ENCODE measurements at regions not wholly inside any gene's neighbourhood (a gene's known extent, or its start where the extent isn't known, plus 50 kb on each side); places are given as distances from the start of the nearest gene placed in this dataset.

- DNase-seq (ENCODE audit: low read depth, low spot score), result no peak
- no peaks in the 10 kb centered on the region for H3K27me3 ChIP-seq (ENCODE audit: control insufficient read depth, insufficient read depth, low read length)
- H3K4me1 ChIP-seq (ENCODE audit: control insufficient read depth, insufficient read depth, low read length), result peaks cover 2% of the 10 kb centered on the region; the same call in 1 of the 2 replicates
- H3K4me3 ChIP-seq (ENCODE audit: low read length), result no peak overlapping the region
- H3K9me3 ChIP-seq (ENCODE audit: control insufficient read depth, insufficient read depth, low read length), result no peaks in the 10 kb centered on the region
- no peaks in the 10 kb centered on the region for H3K36me3 ChIP-seq (ENCODE audit: control insufficient read depth, insufficient read depth, low read length)
- WGBS (ENCODE audit: insufficient coverage, insufficient read length), result no CpG with 5 or more reads among the region's 1 CpG
- H3K27ac ChIP-seq (ENCODE audit: low read length), result no peak overlapping the region
These were observed 290.2 kb upstream of the TCF4 start for GRCh38 chr18:55878224-55878623.

GRCh38 chr18:55877321-55877720, 289.3 kb upstream of the TCF4 start:
- no CpG with 5 or more reads among the region's 1 CpG for WGBS (ENCODE audit: insufficient coverage, insufficient read length)
- Histone ChIP-seq H3K4me1 (ENCODE audit: control insufficient read depth, insufficient read depth, low read length) (peaks cover 2% of the 10 kb centered on the region; the same call in 1 of the 2 replicates), H3K27me3 (ENCODE audit: control insufficient read depth, insufficient read depth, low read length) (no peaks in the 10 kb centered on the region), H3K9me3 (ENCODE audit: control insufficient read depth, insufficient read depth, low read length) (no peaks in the 10 kb centered on the region), H3K27ac (ENCODE audit: low read length) (no peak overlapping the region), H3K4me3 (ENCODE audit: low read length) (no peak overlapping the region), H3K36me3 (ENCODE audit: control insufficient read depth, insufficient read depth, low read length) (no peaks in the 10 kb centered on the region)
- DNase-seq (ENCODE audit: low read depth, low spot score), result no peak

- no CpG with 5 or more reads among the region's 2 CpGs for WGBS (ENCODE audit: insufficient coverage, insufficient read length)
- Histone ChIP-seq H3K4me1 (ENCODE audit: control insufficient read depth, insufficient read depth, low read length) (peaks cover 2% of the 10 kb centered on the region; the same call in 1 of the 2 replicates), H3K9me3 (ENCODE audit: control insufficient read depth, insufficient read depth, low read length) (no peaks in the 10 kb centered on the region), H3K27me3 (ENCODE audit: control insufficient read depth, insufficient read depth, low read length) (no peaks in the 10 kb centered on the region), H3K4me3 (ENCODE audit: low read length) (no peak overlapping the region), H3K27ac (ENCODE audit: low read length) (no peak overlapping the region), H3K36me3 (ENCODE audit: control insufficient read depth, insufficient read depth, low read length) (no peaks in the 10 kb centered on the region)
- no peak for DNase-seq (ENCODE audit: low read depth, low spot score)
These were observed 288.3 kb upstream of the TCF4 start for GRCh38 chr18:55876254-55876653.

DNA sequence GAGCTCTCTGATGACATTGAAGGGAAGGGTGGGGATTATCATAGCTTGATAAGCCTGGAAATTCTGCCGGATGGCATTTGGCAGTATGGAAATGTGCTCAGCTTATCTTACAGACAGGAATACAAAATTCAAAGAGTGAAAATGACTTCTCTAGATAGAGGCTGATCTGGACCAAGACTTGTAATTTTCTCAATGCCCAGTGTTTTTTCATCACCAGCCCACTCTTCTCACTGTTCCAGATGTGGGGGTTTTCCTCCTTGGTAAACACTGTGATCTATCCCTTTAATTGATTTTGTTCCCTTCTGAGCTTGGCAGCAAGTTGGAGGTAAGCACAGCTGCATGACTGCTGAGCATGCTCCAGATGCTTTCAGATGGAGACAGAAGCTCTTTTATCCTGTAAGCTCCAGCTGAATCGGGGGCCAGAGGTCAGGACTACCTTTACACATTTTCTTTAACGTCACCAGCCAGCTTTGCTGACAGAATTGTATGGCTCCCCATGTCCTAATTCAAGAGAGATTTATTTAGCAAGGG, 287.4 kb upstream of the TCF4 start:
- no peak for DNase-seq (ENCODE audit: low read depth, low spot score)
- H3K27me3 ChIP-seq (ENCODE audit: control insufficient read depth, insufficient read depth, low read length), result no peaks in the 10 kb centered on the region
- peaks cover 2% of the 10 kb centered on the region; the same call in 1 of the 2 replicates for H3K4me1 ChIP-seq (ENCODE audit: control insufficient read depth, insufficient read depth, low read length)
- no CpG with 5 or more reads among the region's 3 CpGs for WGBS (ENCODE audit: insufficient coverage, insufficient read length)
- H3K4me3 ChIP-seq (ENCODE audit: low read length), result no peak overlapping the region
- no peaks in the 10 kb centered on the region for H3K9me3 ChIP-seq (ENCODE audit: control insufficient read depth, insufficient read depth, low read length)
- H3K36me3 ChIP-seq (ENCODE audit: control insufficient read depth, insufficient read depth, low read length), result no peaks in the 10 kb centered on the region
- no peak overlapping the region for H3K27ac ChIP-seq (ENCODE audit: low read length)

DNA sequence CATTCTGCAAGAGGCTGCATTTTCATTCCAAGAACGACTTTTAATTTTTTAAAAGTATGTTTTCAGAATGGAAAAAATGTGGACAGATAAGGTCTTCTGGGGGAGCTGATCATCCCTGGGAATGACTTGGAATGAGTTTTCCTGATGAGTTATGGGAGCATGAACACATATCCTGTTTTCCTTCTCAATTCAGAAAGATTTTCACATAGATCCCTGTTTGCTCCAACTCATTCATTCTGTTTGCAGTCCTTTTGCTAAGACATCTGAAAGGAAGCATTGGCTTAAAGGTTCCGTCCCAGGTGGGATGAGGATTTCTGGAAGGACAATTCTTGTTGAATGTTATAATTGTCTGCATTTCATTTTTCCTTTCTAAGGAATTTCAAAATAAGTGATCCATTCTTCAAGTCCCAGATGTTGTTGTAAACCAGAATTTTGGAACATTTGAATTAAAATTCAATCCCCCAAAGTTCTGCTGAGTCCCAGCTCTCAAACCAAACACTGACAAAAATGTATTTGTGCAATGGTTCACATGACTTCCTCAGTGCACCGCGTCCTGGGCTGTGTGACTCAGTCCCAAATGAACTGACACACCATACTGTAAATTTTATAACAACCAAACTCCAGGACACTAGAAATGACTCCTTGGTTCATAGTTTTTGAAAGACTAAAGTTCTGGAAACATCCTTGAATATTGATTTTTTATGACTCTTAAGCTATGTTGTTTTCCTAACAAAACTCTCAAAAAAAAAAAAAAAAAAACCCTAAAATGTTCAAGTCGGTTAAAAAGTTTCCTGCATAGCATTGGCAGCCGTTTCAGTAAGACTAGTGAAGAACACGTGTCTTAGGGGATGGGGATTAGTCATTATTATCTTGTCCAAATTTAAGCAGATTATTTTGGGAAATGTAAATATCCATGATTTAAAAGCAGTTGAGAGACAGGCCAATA, 281.8 kb upstream of the TCF4 start:
- no CpG with 5 or more reads among the region's 7 CpGs for WGBS (ENCODE audit: insufficient coverage, insufficient read length)
- no peak overlapping the region for H3K27ac ChIP-seq (ENCODE audit: low read length)

GRCh38 chr18:55868909-55869308, 280.9 kb upstream of the TCF4 start:
- no peak for DNase-seq (ENCODE audit: low read depth, low spot score)
- no peaks in the 10 kb centered on the region for H3K36me3 ChIP-seq (ENCODE audit: control insufficient read depth, insufficient read depth, low read length)
- H3K27ac ChIP-seq (ENCODE audit: low read length), result no peak overlapping the region
- H3K27me3 ChIP-seq (ENCODE audit: control insufficient read depth, insufficient read depth, low read length), result no peaks in the 10 kb centered on the region
- no peaks in the 10 kb centered on the region for H3K9me3 ChIP-seq (ENCODE audit: control insufficient read depth, insufficient read depth, low read length)
- H3K4me3 ChIP-seq (ENCODE audit: low read length), result no peak overlapping the region
- H3K4me1 ChIP-seq (ENCODE audit: control insufficient read depth, insufficient read depth, low read length), result no peaks in the 10 kb centered on the region
- WGBS (ENCODE audit: insufficient coverage, insufficient read length), result no CpG with 5 or more reads among the region's 1 CpG

More for the DNA sequence above, 281.8 kb upstream of the TCF4 start:
- no peaks in the 10 kb centered on the region for H3K4me1 ChIP-seq (ENCODE audit: control insufficient read depth, insufficient read depth, low read length)
- no peak for DNase-seq (ENCODE audit: low read depth, low spot score)
- no peaks in the 10 kb centered on the region for H3K9me3 ChIP-seq (ENCODE audit: control insufficient read depth, insufficient read depth, low read length)
- H3K4me3 ChIP-seq (ENCODE audit: low read length), result no peak overlapping the region
- no peaks in the 10 kb centered on the region for H3K36me3 ChIP-seq (ENCODE audit: control insufficient read depth, insufficient read depth, low read length)
- no peaks in the 10 kb centered on the region for H3K27me3 ChIP-seq (ENCODE audit: control insufficient read depth, insufficient read depth, low read length)

DNA sequence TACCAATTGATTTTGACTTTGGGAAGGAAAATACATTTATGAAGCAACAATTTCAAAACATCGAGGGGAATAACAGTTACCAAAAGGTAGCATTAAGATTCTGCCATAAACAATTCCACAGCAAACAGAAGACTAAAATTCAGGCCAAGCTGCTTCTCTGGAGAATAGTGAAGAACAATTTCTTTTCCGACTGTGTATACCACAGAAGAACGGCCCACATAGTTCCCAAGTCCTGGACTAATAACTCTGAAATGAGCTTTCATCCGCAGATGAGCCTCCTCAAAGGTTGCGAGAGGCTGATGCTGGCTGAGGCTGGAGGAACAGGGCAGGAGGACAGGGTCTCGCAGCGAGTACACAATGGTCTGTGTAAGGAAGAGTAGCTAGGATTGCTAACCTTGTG, 278.9 kb upstream of the TCF4 start:
- Histone ChIP-seq H3K36me3 (ENCODE audit: control insufficient read depth, insufficient read depth, low read length) (no peaks in the 10 kb centered on the region), H3K27me3 (ENCODE audit: control insufficient read depth, insufficient read depth, low read length) (no peaks in the 10 kb centered on the region), H3K4me3 (ENCODE audit: low read length) (no peak overlapping the region), H3K4me1 (ENCODE audit: control insufficient read depth, insufficient read depth, low read length) (peaks cover 5% of the 10 kb centered on the region; the same call in 1 of the 2 replicates), H3K9me3 (ENCODE audit: control insufficient read depth, insufficient read depth, low read length) (no peaks in the 10 kb centered on the region), H3K27ac (ENCODE audit: low read length) (no peak overlapping the region)
- WGBS (ENCODE audit: insufficient coverage, insufficient read length), result no CpG with 5 or more reads among the region's 7 CpGs
- no peak for DNase-seq (ENCODE audit: low read depth, low spot score)

GRCh38 chr18:55866006-55866405, 278.0 kb upstream of the TCF4 start:
- Histone ChIP-seq H3K4me1 (ENCODE audit: control insufficient read depth, insufficient read depth, low read length) (peaks cover 5% of the 10 kb centered on the region; the same call in 1 of the 2 replicates), H3K27me3 (ENCODE audit: control insufficient read depth, insufficient read depth, low read length) (no peaks in the 10 kb centered on the region), H3K27ac (ENCODE audit: low read length) (no peak overlapping the region), H3K4me3 (ENCODE audit: low read length) (no peak overlapping the region), H3K9me3 (ENCODE audit: control insufficient read depth, insufficient read depth, low read length) (no peaks in the 10 kb centered on the region), H3K36me3 (ENCODE audit: control insufficient read depth, insufficient read depth, low read length) (no peaks in the 10 kb centered on the region)
- DNase-seq (ENCODE audit: low read depth, low spot score), result no peak
- WGBS (ENCODE audit: insufficient coverage, insufficient read length), result no CpG with 5 or more reads among the region's 7 CpGs

DNA sequence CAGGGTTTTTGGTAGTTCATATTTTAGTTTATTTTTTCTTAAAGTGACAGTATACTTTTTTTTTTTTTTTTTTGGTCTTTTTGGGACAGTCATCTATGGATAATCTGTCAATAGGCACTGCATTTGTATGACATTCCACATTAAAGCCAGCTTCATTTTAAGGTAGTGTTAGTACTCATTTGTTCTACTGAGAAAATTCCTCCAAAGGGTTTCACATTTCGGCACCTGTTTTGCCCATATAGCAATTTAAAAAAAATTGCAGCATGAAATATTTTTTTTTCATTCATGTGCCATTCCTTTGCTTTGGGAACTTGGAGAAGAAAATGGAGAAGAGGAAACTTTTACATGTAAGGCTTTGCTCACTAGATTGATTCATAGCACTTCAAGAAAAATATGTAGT, 276.3 kb upstream of the TCF4 start:
- H3K9me3 ChIP-seq (ENCODE audit: control insufficient read depth, insufficient read depth, low read length), result no peaks in the 10 kb centered on the region
- DNase-seq (ENCODE audit: low read depth, low spot score), result no peak
- H3K27ac ChIP-seq (ENCODE audit: low read length), result no peak overlapping the region
- WGBS (ENCODE audit: insufficient coverage, insufficient read length), result no CpG with 5 or more reads among the region's 1 CpG
- H3K36me3 ChIP-seq (ENCODE audit: control insufficient read depth, insufficient read depth, low read length), result no peaks in the 10 kb centered on the region
- H3K27me3 ChIP-seq (ENCODE audit: control insufficient read depth, insufficient read depth, low read length), result no peaks in the 10 kb centered on the region
- peaks cover 5% of the 10 kb centered on the region; the same call in 1 of the 2 replicates for H3K4me1 ChIP-seq (ENCODE audit: control insufficient read depth, insufficient read depth, low read length)
- no peak overlapping the region for H3K4me3 ChIP-seq (ENCODE audit: low read length)

- Histone ChIP-seq H3K27me3 (ENCODE audit: control insufficient read depth, insufficient read depth, low read length) (no peaks in the 10 kb centered on the region), H3K27ac (ENCODE audit: low read length) (no peak overlapping the region), H3K4me1 (ENCODE audit: control insufficient read depth, insufficient read depth, low read length) (peaks cover 5% of the 10 kb centered on the region; the same call in 1 of the 2 replicates), H3K4me3 (ENCODE audit: low read length) (no peak overlapping the region), H3K36me3 (ENCODE audit: control insufficient read depth, insufficient read depth, low read length) (no peaks in the 10 kb centered on the region), H3K9me3 (ENCODE audit: control insufficient read depth, insufficient read depth, low read length) (no peaks in the 10 kb centered on the region)
- no CpG with 5 or more reads among the region's 7 CpGs for WGBS (ENCODE audit: insufficient coverage, insufficient read length)
- DNase-seq (ENCODE audit: low read depth, low spot score), result no peak
These were observed 275.9 kb upstream of the TCF4 start for GRCh38 chr18:55863876-55864275.
